HG03558 (cell line): ENCODE measurements at regions not wholly inside any gene's neighbourhood (a gene's known extent, or its start where the extent isn't known, plus 50 kb on each side); places are given as distances from the start of the nearest gene placed in this dataset.

Experiments used
- ATAC-seq: cut with Tn5 transposase; IDR thresholded peaks from one replicate; pipeline ENCODE4 v1.9.1; 2021; ENCODE audit warnings: moderate number of reproducible peaks; ENCODE audit not compliant: unreplicated experiment; ENCODE audit errors: extremely low read depth

GRCh38 chr4:127179256-127180087 lies 453.3 kb upstream of the INTU start:
- ATAC-seq, result no peak

GRCh38 chr4:127181001-127181400 lies 451.8 kb upstream of the INTU start:
- ATAC-seq, result no peak

- no peak for ATAC-seq
These were observed 450.1 kb upstream of the INTU start for GRCh38 chr4:127182687-127183086.

GRCh38 chr4:127188847-127189246 lies 443.9 kb upstream of the INTU start:
- no peak for ATAC-seq

- no peak for ATAC-seq
These were observed 438.5 kb upstream of the INTU start for GRCh38 chr4:127194281-127194680.

GRCh38 chr4:127196655-127197352 lies 436.0 kb upstream of the INTU start:
- ATAC-seq, result no peak

GRCh38 chr4:127203562-127204200 lies 429.1 kb upstream of the INTU start:
- no peak for ATAC-seq

- ATAC-seq, result no peak
These were observed 428.4 kb upstream of the INTU start for GRCh38 chr4:127204322-127204721.

GRCh38 chr4:127209580-127210095 lies 423.1 kb upstream of the INTU start:
- ATAC-seq, result no peak

GRCh38 chr4:127210893-127211649 lies 421.7 kb upstream of the INTU start:
- ATAC-seq, result no peak

GRCh38 chr4:127211650-127212560 lies 420.9 kb upstream of the INTU start:
- ATAC-seq, result no peak

GRCh38 chr4:127212701-127213100 lies 420.1 kb upstream of the INTU start:
- no peak for ATAC-seq

GRCh38 chr4:127214016-127214415 lies 418.7 kb upstream of the INTU start:
- no peak for ATAC-seq

GRCh38 chr4:127214931-127215330 lies 417.8 kb upstream of the INTU start:
- no peak for ATAC-seq

- no peak for ATAC-seq
These were observed 415.0 kb upstream of the INTU start for GRCh38 chr4:127217586-127218229.

- no peak for ATAC-seq
These were observed 413.5 kb upstream of the INTU start for GRCh38 chr4:127219232-127219631.

- ATAC-seq, result no peak
These were observed 408.2 kb upstream of the INTU start for GRCh38 chr4:127224556-127224955.

- no peak for ATAC-seq
These were observed 402.7 kb upstream of the INTU start for GRCh38 chr4:127229855-127230608.
